H1 (cell line): ENCODE measurements at regions not wholly inside any gene's neighbourhood (a gene's known extent, or its start where the extent isn't known, plus 50 kb on each side); places are given as distances from the start of the nearest gene placed in this dataset.

Experiments
- CTCF ChIA-PET: fragments of 300-600 bp; sonication (Branson Sonifier 250); formaldehyde crosslinking; loops from one replicate; lab custom pipeline; 2021; ENCODE audit not compliant: partially characterized antibody; lab: Charles Lee
- POLR2A ChIA-PET: fragments of 300-600 bp; sonication (Branson Sonifier 250); formaldehyde crosslinking; loops from one replicate; lab custom pipeline; 2021; ENCODE audit warnings: inconsistent platforms; ENCODE audit not compliant: partially characterized antibody; lab: Charles Lee
- DNase-seq, 2 experiments: peaks; one replicate each; pipeline versions ENCODE4 v3.0.0 to v3.0.0-alpha.2; 2010 to 2022; ENCODE audit warnings: low spot score in 2 of 2, low read depth in 1 of 2, mixed read lengths in 1 of 2
- FAIRE-seq: peaks from 2 replicates; lab custom pipeline; 2011; peaks lifted over from hg19 to GRCh38; lab: Jason Lieb, UNC
- H2AFZ ChIP-seq: 2 replicates; pipeline ENCODE4 v1.8.1; 2012; ENCODE audit warnings: low read length, inconsistent platforms
- H2AK5ac ChIP-seq: 2 replicates; pipeline ENCODE4 v1.6.1; 2013; ENCODE audit warnings: low read depth, low read length
- H2BK120ac ChIP-seq: replicated peaks from 2 replicates; pipeline ENCODE3; 2013; ENCODE audit warnings: low read depth, low read length, inconsistent platforms
- H2BK12ac ChIP-seq: 2 replicates; pipeline ENCODE4 v1.6.1; 2013; ENCODE audit warnings: low read depth, low read length
- H2BK15ac ChIP-seq: 2 replicates; pipeline ENCODE4 v1.6.1; 2013; ENCODE audit warnings: low read length
- H2BK20ac ChIP-seq: 2 replicates; pipeline ENCODE4 v1.6.1; 2013; ENCODE audit warnings: low read length
- H2BK5ac ChIP-seq: 2 replicates; pipeline ENCODE4 v1.6.1; 2013; ENCODE audit warnings: low read depth, low read length
- H3K14ac ChIP-seq: 2 replicates; pipeline ENCODE4 v1.6.1; 2013; ENCODE audit warnings: inconsistent platforms; ENCODE audit not compliant: insufficient read length
- H3K18ac ChIP-seq: 2 replicates; pipeline ENCODE4 v1.6.1; 2013; ENCODE audit warnings: low read length; ENCODE audit errors: extremely low read depth
- H3K23ac ChIP-seq: 2 replicates; pipeline ENCODE4 v1.6.1; 2013; ENCODE audit warnings: inconsistent platforms; ENCODE audit not compliant: insufficient read length
- H3K23me2 ChIP-seq: 2 replicates; pipeline ENCODE4 v1.6.1; 2013; ENCODE audit warnings: low read depth, low read length
- H3K27ac ChIP-seq: 2 replicates; pipeline ENCODE4 v1.6.1; 2011; ENCODE audit warnings: low read depth, low read length, inconsistent platforms
- H3K27me3 ChIP-seq, 4 experiments: replicated peaks in 1 of 4; 1 replicate in 1 of 4; 2 replicates in 3 of 4; pipeline versions ENCODE4 v1.6.1 to v1.8.1; 2011 to 2013; ENCODE audit warnings: low read length in 3 of 4, mild to moderate bottlenecking in 3 of 4, inconsistent platforms in 2 of 4, mixed read lengths in 2 of 4, moderate library complexity in 1 of 4; ENCODE audit not compliant: control insufficient read depth in 3 of 4, insufficient read depth in 3 of 4; ENCODE audit errors: extremely low read depth in 1 of 4
- H3K36me3 ChIP-seq, 4 experiments: 2 replicates each; pipeline versions ENCODE4 v1.6.1 to v1.8.1; 2011 to 2013; ENCODE audit warnings: mild to moderate bottlenecking in 4 of 4, low read length in 3 of 4, moderate library complexity in 2 of 4, control low read depth in 1 of 4, inconsistent platforms in 1 of 4; ENCODE audit not compliant: insufficient read depth in 4 of 4, control insufficient read depth in 2 of 4
- H3K4ac ChIP-seq: replicated peaks from 2 replicates; pipeline ENCODE3; 2013; ENCODE audit warnings: low read length, low read depth, mixed read lengths, inconsistent platforms; ENCODE audit not compliant: insufficient read length
- H3K4me1 ChIP-seq, 4 experiments: replicated peaks in 1 of 4; 1 replicate in 1 of 4; 2 replicates in 3 of 4; pipeline versions ENCODE4 v1.6.1 to v1.8.1; 2011 to 2013; ENCODE audit warnings: low read length in 3 of 4, inconsistent platforms in 2 of 4, mixed read lengths in 1 of 4; ENCODE audit not compliant: insufficient read depth in 4 of 4, control insufficient read depth in 3 of 4
- H3K4me2 ChIP-seq, 2 experiments: 2 replicates each; pipeline versions ENCODE4 v1.6.1 to v1.8.1; 2011 to 2013; ENCODE audit warnings: low read depth in 2 of 2, low read length in 2 of 2, control low read depth in 1 of 2, inconsistent platforms in 1 of 2, mild to moderate bottlenecking in 1 of 2; ENCODE audit not compliant: insufficient read depth in 1 of 2
- H3K4me3 ChIP-seq, 4 experiments: fragments of 200-600, 300-600 bp in 1 of 4; sonication (generic), shearing (Covaris generic), sonication (Bioruptor Twin) in 1 of 4; 2 replicates each; pipeline versions ENCODE4 v1.5.1 to v1.8.1; 2011 to 2016; ENCODE audit warnings: low read length in 4 of 4, low read depth in 3 of 4, control low read depth in 2 of 4, inconsistent platforms in 2 of 4, mild to moderate bottlenecking in 2 of 4, mixed read lengths in 1 of 4, moderate library complexity in 1 of 4; ENCODE audit not compliant: insufficient read depth in 2 of 4; ENCODE audit errors: extremely low read depth in 1 of 4
- H3K56ac ChIP-seq: replicated peaks from 2 replicates; pipeline ENCODE3; 2013; ENCODE audit warnings: low read depth, mild to moderate bottlenecking, mixed read lengths, low read length, inconsistent platforms; ENCODE audit not compliant: insufficient read length
- H3K79me1 ChIP-seq: 2 replicates; pipeline ENCODE4 v1.6.1; 2013; ENCODE audit warnings: low read depth, low read length, control low read depth
- H3K79me2 ChIP-seq, 2 experiments: 2 replicates each; pipeline versions ENCODE4 v1.6.1 to v1.8.1; 2012 to 2013; ENCODE audit warnings: low read length in 2 of 2, mild to moderate bottlenecking in 2 of 2, inconsistent platforms in 1 of 2; ENCODE audit not compliant: insufficient read depth in 2 of 2, control insufficient read depth in 1 of 2
- H3K9ac ChIP-seq, 4 experiments: replicated peaks in 1 of 4; 1 replicate in 1 of 4; 2 replicates in 3 of 4; pipeline versions ENCODE4 v1.6.1 to v1.8.1; 2011 to 2013; ENCODE audit warnings: low read depth in 3 of 4, low read length in 3 of 4, control low read depth in 2 of 4, mild to moderate bottlenecking in 2 of 4, moderate library complexity in 2 of 4, inconsistent platforms in 1 of 4; ENCODE audit errors: extremely low read depth in 1 of 4
- H3K9me3 ChIP-seq, 2 experiments: 2 replicates each; pipeline versions ENCODE4 v1.6.1 to v1.8.1; 2012 to 2013; ENCODE audit warnings: mild to moderate bottlenecking in 2 of 2, moderate library complexity in 2 of 2, control low read depth in 1 of 2, inconsistent platforms in 1 of 2, low read depth in 1 of 2, low read length in 1 of 2, mixed read lengths in 1 of 2; ENCODE audit not compliant: insufficient read depth in 2 of 2
- H4K20me1 ChIP-seq, 2 experiments: replicated peaks in 1 of 2; 2 replicates each; pipeline versions ENCODE3 to v1.8.1; 2011 to 2013; ENCODE audit warnings: inconsistent platforms in 2 of 2, low read length in 2 of 2, mild to moderate bottlenecking in 1 of 2; ENCODE audit not compliant: insufficient read depth in 2 of 2, control insufficient read depth in 1 of 2
- H4K5ac ChIP-seq: 2 replicates; pipeline ENCODE4 v1.6.1; 2013; ENCODE audit warnings: low read length, low read depth, mixed read lengths, inconsistent platforms; ENCODE audit not compliant: insufficient read length
- H4K8ac ChIP-seq: 2 replicates; pipeline ENCODE4 v1.8.0; 2013; ENCODE audit warnings: mild to moderate bottlenecking, moderate library complexity, low read length, inconsistent platforms; ENCODE audit not compliant: insufficient read depth; ENCODE audit errors: extremely low read depth
- H4K91ac ChIP-seq: replicated peaks from 2 replicates; pipeline ENCODE3; 2013; ENCODE audit warnings: low read length, mixed read lengths, inconsistent platforms; ENCODE audit not compliant: insufficient read length
- CBX5 ChIP-seq: fragments of 300-800, 300-1000 bp; sonication (generic); IDR thresholded peaks from 2 replicates; pipeline ENCODE4 v1.7.1; 2016; ENCODE audit warnings: antibody characterized with exemption, low read length, low read depth
- CTBP2 ChIP-seq: IDR thresholded peaks from 2 replicates; pipeline ENCODE4 v1.7.0; 2011; ENCODE audit warnings: borderline replicate concordance, mild to moderate bottlenecking, moderate library complexity, mixed read lengths, low read length; ENCODE audit not compliant: insufficient read depth, insufficient read length
- EGR1 ChIP-seq: IDR thresholded peaks from 2 replicates; pipeline ENCODE4 v1.6.1; 2011; ENCODE audit warnings: low read depth, low read length, borderline replicate concordance
- EP300 ChIP-seq, 2 experiments: IDR thresholded peaks; 1 replicate in 1 of 2; 2 replicates in 1 of 2; pipeline ENCODE4 v1.6.1; 2011 to 2012; ENCODE audit warnings: low read depth in 2 of 2, low read length in 2 of 2, mild to moderate bottlenecking in 2 of 2, borderline replicate concordance in 1 of 2, inconsistent platforms in 1 of 2, moderate library complexity in 1 of 2
- EZH2 ChIP-seq: fragments of 200-600 bp; sonication (generic); IDR thresholded peaks from 2 replicates; pipeline ENCODE4 v1.7.1; 2012; ENCODE audit warnings: low read depth, mild to moderate bottlenecking, moderate library complexity, low read length, inconsistent platforms; ENCODE audit not compliant: severe bottlenecking
- KDM5A ChIP-seq: fragments of 200-600 bp; IDR thresholded peaks from 2 replicates; pipeline ENCODE4 v1.7.1; 2012; ENCODE audit warnings: mild to moderate bottlenecking, low read length, inconsistent platforms, mixed read lengths
- NANOG ChIP-seq: IDR thresholded peaks from 2 replicates; pipeline ENCODE4 v1.6.1; 2011; ENCODE audit warnings: low read length, low read depth, mild to moderate bottlenecking, inconsistent platforms; ENCODE audit not compliant: insufficient read depth, poor library complexity, severe bottlenecking
- POLR2A ChIP-seq, 2 experiments: IDR thresholded peaks; 1 replicate in 1 of 2; 2 replicates in 1 of 2; pipeline ENCODE4 v1.6.1; 2011; ENCODE audit warnings: low read depth in 2 of 2, low read length in 2 of 2, mild to moderate bottlenecking in 2 of 2; ENCODE audit errors: control extremely low read depth in 1 of 2
- RAD21 ChIP-seq, 2 experiments: IDR thresholded peaks in 1 of 2; conservative IDR thresholded peaks in 1 of 2; 2 replicates each; pipeline ENCODE4 v1.6.1; 2011; ENCODE audit warnings: low read depth in 2 of 2, low read length in 2 of 2, improper control_type of control experiment in 1 of 2, inconsistent platforms in 1 of 2, mild to moderate bottlenecking in 1 of 2, moderate library complexity in 1 of 2
- RFX5 ChIP-seq: IDR thresholded peaks from 2 replicates; pipeline ENCODE4 v1.6.1; 2011; ENCODE audit warnings: low read depth, low read length, improper control_type of control experiment, borderline replicate concordance
- SIN3A ChIP-seq, 2 experiments: IDR thresholded peaks in 1 of 2; conservative IDR thresholded peaks in 1 of 2; 2 replicates each; pipeline ENCODE4 v1.6.1; 2011 to 2012; ENCODE audit warnings: low read length in 2 of 2, improper control_type of control experiment in 1 of 2, low read depth in 1 of 2, mild to moderate bottlenecking in 1 of 2
- SP4 ChIP-seq: IDR thresholded peaks from 2 replicates; pipeline ENCODE4 v1.6.1; 2012; ENCODE audit warnings: low read length, inconsistent platforms
- TCF12 ChIP-seq: IDR thresholded peaks from 2 replicates; pipeline ENCODE4 v1.6.1; 2011; ENCODE audit warnings: low read depth, mild to moderate bottlenecking, low read length
- TEAD4 ChIP-seq: IDR thresholded peaks from 2 replicates; pipeline ENCODE4 v1.6.1; 2012; ENCODE audit warnings: low read depth, low read length, inconsistent platforms, mixed read lengths
- WGBS, 2 experiments: shearing (Covaris generic) in 1 of 2; methylation state at CpG; one replicate each; pipeline versions ENCODE4 v1.1.6 to v1.1.7; 2013 to 2015; ENCODE audit warnings: low lambda C conversion rate in 2 of 2, mixed read lengths in 2 of 2, inconsistent platforms in 1 of 2, low coverage in 1 of 2, missing lambda C conversion rate in 1 of 2; ENCODE audit not compliant: insufficient replicate concordance in 2 of 2, insufficient coverage in 1 of 2, insufficient read length in 1 of 2; ENCODE audit errors: extremely low coverage in 1 of 2, missing lambda C conversion rate in 1 of 2; 5-methylcytosine and 5-hydroxymethylcytosine counted together

DNA sequence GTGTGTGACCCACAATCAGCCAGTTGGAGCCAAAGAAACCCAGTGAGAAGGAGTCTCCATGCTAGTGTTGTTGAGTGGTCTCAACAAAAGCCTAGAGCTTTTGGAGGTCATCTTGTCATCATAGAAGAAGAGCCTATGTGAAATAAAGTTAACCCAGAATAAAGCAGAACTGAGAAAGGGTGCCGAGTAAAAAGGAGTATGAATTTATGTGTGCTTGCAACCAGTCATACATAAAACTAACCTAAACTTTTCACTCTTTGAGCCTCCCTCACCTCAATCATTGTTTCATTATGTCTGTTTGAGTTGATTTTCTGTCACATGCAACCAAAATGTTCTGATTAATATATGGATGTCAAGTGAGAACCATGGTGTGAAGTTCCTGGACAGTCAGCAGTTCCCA lies 599.3 kb upstream of the ZEB2 start:
- no peak overlapping the region for H2AFZ ChIP-seq
- no peak for TF ChIP-seq RAD21 (IDR thresholded peaks at IDR 0.05 in 1 of 2, conservative IDR thresholded peaks at IDR 0.05 in 1 of 2; ENCODE audit: low read depth in 2 of 2, low read length in 2 of 2)
- TF ChIP-seq CTBP2 = no peak
- TF ChIP-seq TEAD4 = no peak
- no peak for TF ChIP-seq SP4
- TF ChIP-seq RFX5 = no peak
- TF ChIP-seq POLR2A (IDR thresholded peaks at IDR 0.05; ENCODE audit: control extremely low read depth in 1 of 2, low read depth in 2 of 2, low read length in 2 of 2) = no peak
- TF ChIP-seq EGR1 = no peak
- no peak for TF ChIP-seq CBX5
- no peak for TF ChIP-seq KDM5A
- TF ChIP-seq SIN3A (conservative IDR thresholded peaks at IDR 0.05 in 1 of 2, IDR thresholded peaks at IDR 0.05 in 1 of 2; ENCODE audit: low read depth in 1 of 2, low read length in 2 of 2) = no peak
- no peak for TF ChIP-seq EZH2
- no peak for TF ChIP-seq NANOG
- no peak for TF ChIP-seq TCF12
- TF ChIP-seq EP300 (IDR thresholded peaks at IDR 0.05; ENCODE audit: borderline replicate concordance in 1 of 2, low read depth in 2 of 2, low read length in 2 of 2) = no peak

More for the DNA sequence above, 599.3 kb upstream of the ZEB2 start:
- WGBS, 2 experiments = 83% methylated on average over 1 of the region's 1 CpG; no CpG with 5 or more reads in 1 of the 2 experiments
- no peak overlapping the region for H2BK5ac ChIP-seq
- ChIA-PET POLR2A (no interaction called here), CTCF (interaction anchor here (0.8 kb wide), 1 partner anchor 14 kb away, joined by 3 read pairs; no protein-coding TSS in a partner anchor)
- H3K9ac ChIP-seq = no peak overlapping the region
- no peak overlapping the region for H3K4ac ChIP-seq
- H2BK15ac ChIP-seq = no peak overlapping the region
- no peak overlapping the region for H4K91ac ChIP-seq
- FAIRE-seq = no peak
- H3K27me3 ChIP-seq = peaks cover 0 to 1% (median 0%) of the 10 kb centered on the region in 4 experiments; a peak in 1 of 7 replicates
- H3K18ac ChIP-seq = no peak overlapping the region
- no peaks in the 10 kb centered on the region for H3K9me3 ChIP-seq
- H2BK20ac ChIP-seq = no peak overlapping the region
- no peaks in the 10 kb centered on the region for H3K79me1 ChIP-seq
- no peaks in the 10 kb centered on the region for H3K36me3 ChIP-seq
- H2AK5ac ChIP-seq = no peak overlapping the region
- no peak overlapping the region for H3K23ac ChIP-seq
- no peak overlapping the region for H2BK120ac ChIP-seq
- no peak overlapping the region for H4K5ac ChIP-seq
- no peak overlapping the region for H3K14ac ChIP-seq
- H4K8ac ChIP-seq = no peak overlapping the region
- no peak overlapping the region for H2BK12ac ChIP-seq
- no peak overlapping the region for H3K27ac ChIP-seq
- no peaks in the 10 kb centered on the region for H4K20me1 ChIP-seq
- H3K4me3 ChIP-seq = no peak overlapping the region
- H3K4me2 ChIP-seq = no peak overlapping the region
- H3K4me1 ChIP-seq = peaks cover 0 to 3% (median 0%) of the 10 kb centered on the region in 4 experiments; a peak in 2 of 7 replicates
- H3K23me2 ChIP-seq = no peaks in the 10 kb centered on the region
- no peaks in the 10 kb centered on the region for H3K79me2 ChIP-seq
- DNase-seq = no peak
- no peak overlapping the region for H3K56ac ChIP-seq
